ENCODE measurements at regions not wholly inside any gene's neighbourhood (a gene's known extent, or its start where the extent isn't known, plus 50 kb on each side); places are given as distances from the start of the nearest gene placed in this dataset.

GRCh38 chr17:77572065-77572601, 386.4 kb upstream of the TNRC6C start:
- DNase-seq (ENCODE audit: low read depth), result no peak

- no peak for DNase-seq (ENCODE audit: low read depth)
Observed at GRCh38 chr17:77572851-77573250, 385.7 kb upstream of the TNRC6C start.

- no peak for DNase-seq (ENCODE audit: low read depth)
Observed at GRCh38 chr17:77577491-77577890, 381.0 kb upstream of the TNRC6C start.

- no peak for DNase-seq (ENCODE audit: low read depth)
Observed at GRCh38 chr17:77579131-77579530, 379.4 kb upstream of the TNRC6C start.

- DNase-seq (ENCODE audit: low read depth), result no peak
Observed at GRCh38 chr17:77579682-77580081, 378.8 kb upstream of the TNRC6C start.

GRCh38 chr17:77580531-77581270, 377.8 kb upstream of the TNRC6C start:
- DNase-seq (ENCODE audit: low read depth), result no peak

- DNase-seq (ENCODE audit: low read depth), result no peak
Observed at GRCh38 chr17:77581480-77581879, 377.0 kb upstream of the TNRC6C start.

- DNase-seq (ENCODE audit: low read depth), result no peak
Observed at GRCh38 chr17:77585142-77585860, 373.2 kb upstream of the TNRC6C start.

GRCh38 chr17:77590951-77591735, 367.4 kb upstream of the TNRC6C start:
- DNase-seq (ENCODE audit: low read depth), result no peak

GRCh38 chr17:77592106-77592865, 366.2 kb upstream of the TNRC6C start:
- no peak for DNase-seq (ENCODE audit: low read depth)

- DNase-seq (ENCODE audit: low read depth), result no peak
Observed at GRCh38 chr17:77593081-77593480, 365.4 kb upstream of the TNRC6C start.

- DNase-seq (ENCODE audit: low read depth), result no peak
Observed at GRCh38 chr17:77594416-77595209, 363.9 kb upstream of the TNRC6C start.

- no peak for DNase-seq (ENCODE audit: low read depth)
Observed at GRCh38 chr17:77596491-77597417, 361.7 kb upstream of the TNRC6C start.

- no peak for DNase-seq (ENCODE audit: low read depth)
Observed at GRCh38 chr17:77597418-77598240, 360.9 kb upstream of the TNRC6C start.

- no peak for DNase-seq (ENCODE audit: low read depth)
Observed at GRCh38 chr17:77598241-77598620, 360.3 kb upstream of the TNRC6C start.

- DNase-seq (ENCODE audit: low read depth), result no peak
Observed at GRCh38 chr17:77599699-77600098, 358.8 kb upstream of the TNRC6C start.

- no peak for DNase-seq (ENCODE audit: low read depth)
Observed at GRCh38 chr17:77600346-77600745, 358.2 kb upstream of the TNRC6C start.

- no peak for DNase-seq (ENCODE audit: low read depth)
Observed at GRCh38 chr17:77601054-77601979, 357.2 kb upstream of the TNRC6C start.

All from T follicular helper cell (primary cell).